Hepatocyte (in vitro differentiated cells): ENCODE measurements at regions not wholly inside any gene's neighbourhood (a gene's known extent, or its start where the extent isn't known, plus 50 kb on each side); places are given as distances from the start of the nearest gene placed in this dataset.
"Not testable (repeated sequence)": the region's sequence is repeated elsewhere in the genome, so short reads cannot be mapped to it uniquely, and the experiment has no call there.

Experiments used
- EZH2 ChIP-seq: fragments of 200-600 bp; sonication (generic); IDR thresholded peaks from 2 replicates; pipeline ENCODE4 v1.6.1; 2016; ENCODE audit warnings: antibody characterized with exemption, mild to moderate bottlenecking, borderline replicate concordance
- EZH2phosphoT487 ChIP-seq: fragments of 200-600 bp; sonication (generic); IDR thresholded peaks from one replicate; pipeline ENCODE4 v1.6.1; 2018; ENCODE audit warnings: antibody characterized with exemption, mild to moderate bottlenecking, low read depth, moderate library complexity; ENCODE audit not compliant: unreplicated experiment, severe bottlenecking
- TF ChIP-seq, protein P1 (sequence below): fragments of 200-600 bp; sonication (generic); IDR thresholded peaks from 2 replicates; pipeline ENCODE4 v1.5.1; 2016; ENCODE audit warnings: antibody characterized with exemption, mild to moderate bottlenecking; ENCODE audit not compliant: poor library complexity

DNA sequence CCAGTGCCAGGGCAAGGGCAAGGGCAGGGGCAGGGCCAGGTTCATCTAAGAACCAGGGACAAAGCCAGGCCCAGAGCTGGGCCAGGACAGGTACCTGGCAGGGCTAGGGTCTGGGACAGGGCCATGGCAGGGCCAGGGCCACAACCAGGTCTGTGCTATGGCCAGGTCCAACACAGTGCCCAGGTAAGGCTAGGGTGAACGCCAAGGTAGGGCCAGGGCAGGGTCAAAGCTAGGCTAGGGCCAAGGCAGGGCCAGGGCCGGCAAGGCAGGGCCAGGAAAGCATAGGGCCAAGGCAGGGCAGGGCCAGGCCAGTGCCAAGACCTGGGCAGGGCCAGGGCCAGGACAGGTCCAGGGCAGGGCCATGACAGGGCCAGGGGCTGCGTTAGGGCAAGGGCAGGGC lies 398.7 kb downstream of the GOLGA6L6 start:
- TF ChIP-seq, protein P1, sequence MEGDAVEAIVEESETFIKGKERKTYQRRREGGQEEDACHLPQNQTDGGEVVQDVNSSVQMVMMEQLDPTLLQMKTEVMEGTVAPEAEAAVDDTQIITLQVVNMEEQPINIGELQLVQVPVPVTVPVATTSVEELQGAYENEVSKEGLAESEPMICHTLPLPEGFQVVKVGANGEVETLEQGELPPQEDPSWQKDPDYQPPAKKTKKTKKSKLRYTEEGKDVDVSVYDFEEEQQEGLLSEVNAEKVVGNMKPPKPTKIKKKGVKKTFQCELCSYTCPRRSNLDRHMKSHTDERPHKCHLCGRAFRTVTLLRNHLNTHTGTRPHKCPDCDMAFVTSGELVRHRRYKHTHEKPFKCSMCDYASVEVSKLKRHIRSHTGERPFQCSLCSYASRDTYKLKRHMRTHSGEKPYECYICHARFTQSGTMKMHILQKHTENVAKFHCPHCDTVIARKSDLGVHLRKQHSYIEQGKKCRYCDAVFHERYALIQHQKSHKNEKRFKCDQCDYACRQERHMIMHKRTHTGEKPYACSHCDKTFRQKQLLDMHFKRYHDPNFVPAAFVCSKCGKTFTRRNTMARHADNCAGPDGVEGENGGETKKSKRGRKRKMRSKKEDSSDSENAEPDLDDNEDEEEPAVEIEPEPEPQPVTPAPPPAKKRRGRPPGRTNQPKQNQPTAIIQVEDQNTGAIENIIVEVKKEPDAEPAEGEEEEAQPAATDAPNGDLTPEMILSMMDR = not testable (repeated sequence)
- not testable (repeated sequence) for TF ChIP-seq EZH2, EZH2phosphoT487
